GM18498 (cell line): ENCODE measurements at regions not wholly inside any gene's neighbourhood (a gene's known extent, or its start where the extent isn't known, plus 50 kb on each side); places are given as distances from the start of the nearest gene placed in this dataset.
"Not testable (repeated sequence)": the region's sequence is repeated elsewhere in the genome, so short reads cannot be mapped to it uniquely, and the experiment has no call there.

Experiments
- ATAC-seq: cut with Tn5 transposase; IDR thresholded peaks from one replicate; pipeline ENCODE4 v1.9.1; 2021; ENCODE audit warnings: mild to moderate bottlenecking, moderate library complexity; ENCODE audit not compliant: unreplicated experiment

GRCh38 chr1:170370087-170370486 is 161.9 kb upstream of the GORAB start:
- ATAC-seq = no peak

- no peak for ATAC-seq
Observed at GRCh38 chr1:170375082-170375723, 156.8 kb upstream of the GORAB start.

GRCh38 chr1:170376801-170377385 is 155.1 kb upstream of the GORAB start:
- ATAC-seq = no peak

- no peak for ATAC-seq
Observed at GRCh38 chr1:170377440-170377839, 154.5 kb upstream of the GORAB start.

GRCh38 chr1:170377896-170378634 is 153.9 kb upstream of the GORAB start:
- no peak for ATAC-seq

GRCh38 chr1:170385750-170386149 is 146.2 kb upstream of the GORAB start:
- no peak for ATAC-seq

GRCh38 chr1:170388489-170388888 is 143.5 kb upstream of the GORAB start:
- no peak for ATAC-seq

- no peak for ATAC-seq
Observed at GRCh38 chr1:170395149-170395548, 136.8 kb upstream of the GORAB start.

GRCh38 chr1:170397061-170397460 is 134.9 kb upstream of the GORAB start:
- ATAC-seq = no peak

- no peak for ATAC-seq
Observed at GRCh38 chr1:170402476-170403311, 129.3 kb upstream of the GORAB start.

- ATAC-seq = no peak
Observed at GRCh38 chr1:170407138-170407537, 124.8 kb upstream of the GORAB start.

- no peak for ATAC-seq
Observed at GRCh38 chr1:170407581-170407980, 124.4 kb upstream of the GORAB start.

- ATAC-seq = no peak
Observed at GRCh38 chr1:170410401-170411166, 121.4 kb upstream of the GORAB start.

- no peak for ATAC-seq
Observed at GRCh38 chr1:170414989-170415709, 116.8 kb upstream of the GORAB start.

- no peak for ATAC-seq
Observed at GRCh38 chr1:170415710-170416372, 116.1 kb upstream of the GORAB start.

- no peak for ATAC-seq
Observed at GRCh38 chr1:170424346-170424745, 107.6 kb upstream of the GORAB start.

GRCh38 chr1:170426596-170426995 is 105.4 kb upstream of the GORAB start:
- ATAC-seq = no peak

GRCh38 chr1:170427002-170427401 is 105.0 kb upstream of the GORAB start:
- ATAC-seq = not testable (repeated sequence)

GRCh38 chr1:170436928-170437327 is 95.0 kb upstream of the GORAB start:
- ATAC-seq = no peak
